Activated CD4-positive, alpha-beta T cell treated with anti-CD3 and anti-CD28 coated beads for 4 hours (primary cell): ENCODE measurements at regions not wholly inside any gene's neighbourhood (a gene's known extent, or its start where the extent isn't known, plus 50 kb on each side); places are given as distances from the start of the nearest gene placed in this dataset.
"Not testable (repeated sequence)": the region's sequence is repeated elsewhere in the genome, so short reads cannot be mapped to it uniquely, and the experiment has no call there.

ENCODE experiments used
- DNase-seq, 2 donors: peaks; one replicate each; pipeline ENCODE4 v3.0.0-alpha.2; 2020

- not testable (repeated sequence) for DNase-seq
Observed at GRCh38 chr5:21274361-21274760, 1286.4 kb upstream of the CDH18 start.

GRCh38 chr5:21263361-21263760, 1275.4 kb upstream of the CDH18 start:
- DNase-seq: no peak

GRCh38 chr5:21254161-21254560, 1266.2 kb upstream of the CDH18 start:
- DNase-seq: no peak

GRCh38 chr5:21244982-21245381, 1257.0 kb upstream of the CDH18 start:
- no peak for DNase-seq

- DNase-seq: no peak
Observed at GRCh38 chr5:21238786-21239185, 1250.8 kb upstream of the CDH18 start.

GRCh38 chr5:21237461-21237860, 1249.5 kb upstream of the CDH18 start:
- no peak for DNase-seq

GRCh38 chr5:21236971-21237427, 1249.0 kb upstream of the CDH18 start:
- DNase-seq: no peak

- no peak for DNase-seq
Observed at GRCh38 chr5:21236104-21236503, 1248.1 kb upstream of the CDH18 start.

- DNase-seq: no peak
Observed at GRCh38 chr5:21225223-21226064, 1237.4 kb upstream of the CDH18 start.

GRCh38 chr5:21221616-21222015, 1233.6 kb upstream of the CDH18 start:
- DNase-seq: no peak

- no peak for DNase-seq
Observed at GRCh38 chr5:21219966-21220365, 1232.0 kb upstream of the CDH18 start.

GRCh38 chr5:21219251-21219650, 1231.3 kb upstream of the CDH18 start:
- no peak for DNase-seq

- DNase-seq: no peak
Observed at GRCh38 chr5:21212026-21212425, 1224.0 kb upstream of the CDH18 start.

- DNase-seq: no peak
Observed at GRCh38 chr5:21209409-21209808, 1221.4 kb upstream of the CDH18 start.

- DNase-seq: no peak
Observed at GRCh38 chr5:21199087-21199486, 1211.1 kb upstream of the CDH18 start.

- no peak for DNase-seq
Observed at GRCh38 chr5:21195145-21195544, 1207.1 kb upstream of the CDH18 start.

- no peak for DNase-seq
Observed at GRCh38 chr5:21185536-21185935, 1197.5 kb upstream of the CDH18 start.

- DNase-seq: no peak
Observed at GRCh38 chr5:21184581-21184980, 1196.6 kb upstream of the CDH18 start.

GRCh38 chr5:21181609-21182125, 1193.7 kb upstream of the CDH18 start:
- no peak for DNase-seq

GRCh38 chr5:21173526-21173925, 1185.5 kb upstream of the CDH18 start:
- DNase-seq: no peak

- no peak for DNase-seq
Observed at GRCh38 chr5:21173036-21173435, 1185.0 kb upstream of the CDH18 start.

GRCh38 chr5:21171038-21171437, 1183.0 kb upstream of the CDH18 start:
- DNase-seq: no peak

GRCh38 chr5:21168557-21168956, 1180.6 kb upstream of the CDH18 start:
- DNase-seq: no peak

- no peak for DNase-seq
Observed at GRCh38 chr5:21165344-21165743, 1177.3 kb upstream of the CDH18 start.

GRCh38 chr5:21164425-21164824, 1176.4 kb upstream of the CDH18 start:
- no peak for DNase-seq
